A673 (cell line): ENCODE measurements at regions not wholly inside any gene's neighbourhood (a gene's known extent, or its start where the extent isn't known, plus 50 kb on each side); places are given as distances from the start of the nearest gene placed in this dataset.

Source experiments
- BruUV-seq: library from RNA; stranded (reverse); fragments of 400-500 nt; replicated peaks from 2 replicates; lab custom pipeline; 2021; lab: Mats Ljungman, UMichigan
- CTCF ChIA-PET: fragments of 300-600 bp; sonication (Branson Sonifier 250); formaldehyde crosslinking; loops from one replicate; lab custom pipeline; 2022; ENCODE audit warnings: antibody characterized with exemption; lab: Charles Lee
- POLR2A ChIA-PET: fragments of 300-600 bp; sonication (Branson Sonifier 250); formaldehyde crosslinking; loops from one replicate; lab custom pipeline; 2022; ENCODE audit warnings: antibody characterized with exemption; ENCODE audit not compliant: low non-redundant PET; lab: Charles Lee
- DNase-seq: peaks from one replicate; pipeline ENCODE4 v3.0.0-alpha.2; 2015; ENCODE audit warnings: low spot score
- H3K27ac ChIP-seq: fragments of 200-600 bp; sonication (generic); 2 replicates; pipeline ENCODE4 v1.5.1; 2016; ENCODE audit warnings: mixed run types, low read depth, mild to moderate bottlenecking, mixed read lengths, antibody characterized with exemption, low read length; ENCODE audit not compliant: poor library complexity, severe bottlenecking
- H3K27me3 ChIP-seq: fragments of 200-600 bp; sonication (generic); replicated peaks from 2 replicates; pipeline ENCODE4 v1.6.1; 2017; ENCODE audit warnings: mixed run types, low read depth, mild to moderate bottlenecking, mixed read lengths, antibody characterized with exemption, low read length; ENCODE audit not compliant: insufficient read depth, poor library complexity
- H3K36me3 ChIP-seq: fragments of 200-600 bp; sonication (generic); 2 replicates; pipeline ENCODE4 v1.6.1; 2016; ENCODE audit warnings: mixed run types, mild to moderate bottlenecking, mixed read lengths, antibody characterized with exemption, low read length; ENCODE audit not compliant: insufficient read depth, poor library complexity, severe bottlenecking
- H3K4me1 ChIP-seq: fragments of 200-600 bp; sonication (generic); 2 replicates; pipeline ENCODE4 v1.6.1; 2017; ENCODE audit warnings: mixed run types, mild to moderate bottlenecking, mixed read lengths, antibody characterized with exemption, low read length; ENCODE audit not compliant: insufficient read depth, poor library complexity, severe bottlenecking
- H3K4me3 ChIP-seq: fragments of 200-600 bp; sonication (generic); 2 replicates; pipeline ENCODE4 v1.5.1; 2016; ENCODE audit warnings: low read depth, mixed run types, mild to moderate bottlenecking, mixed read lengths, low read length; ENCODE audit not compliant: poor library complexity, severe bottlenecking
- H3K9me3 ChIP-seq: fragments of 200-600 bp; sonication (generic); 2 replicates; pipeline ENCODE4 v1.6.1; 2016; ENCODE audit warnings: mixed run types, low read depth, mild to moderate bottlenecking, mixed read lengths, antibody characterized with exemption, low read length; ENCODE audit not compliant: poor library complexity, severe bottlenecking
- EZH2 ChIP-seq: fragments of 200-600 bp; sonication (generic); IDR thresholded peaks from 2 replicates; pipeline ENCODE4 v1.6.1; 2017; ENCODE audit warnings: borderline replicate concordance, low read depth, mild to moderate bottlenecking, mixed read lengths, antibody characterized with exemption, low read length; ENCODE audit not compliant: poor library complexity, severe bottlenecking
- intact Hi-C: fragments of 100-400 bp; cut with micrococcal nuclease; formaldehyde crosslinking; loops from one replicate; pipeline ENCODE4 v1.10.0; 2022; ENCODE audit not compliant: unreplicated experiment
- TF ChIP-seq, protein P1 (sequence below): fragments of 300-800, 200-600 bp; sonication (generic); conservative IDR thresholded peaks from 2 replicates; pipeline ENCODE4 v1.5.1; 2017; ENCODE audit warnings: low read depth, mild to moderate bottlenecking, antibody characterized with exemption, low read length, moderate library complexity, mixed read lengths

DNA sequence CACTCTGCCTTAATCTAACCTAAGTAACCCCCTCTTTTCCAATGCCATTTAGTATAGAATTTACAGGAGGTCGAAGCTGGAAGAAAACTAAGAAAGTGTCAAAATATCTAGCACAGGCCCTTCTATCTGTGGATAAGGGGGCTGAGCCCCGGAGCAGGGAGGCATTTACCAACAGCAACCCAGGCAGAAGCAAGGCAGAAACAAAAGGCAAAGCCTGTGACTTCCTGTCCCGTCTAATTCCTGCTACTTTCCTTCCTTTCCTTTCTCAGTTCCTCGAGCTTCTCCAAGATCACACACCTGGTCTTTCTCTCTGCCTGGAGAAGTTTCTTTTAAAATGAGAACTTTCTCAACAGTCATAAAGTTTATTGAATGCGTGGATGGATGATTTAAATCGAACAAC lies 146.0 kb downstream of the FOXA2 start:
- DNase-seq, result no peak
- CTCF ChIA-PET, result no interaction called here
- POLR2A ChIA-PET, result no interaction called here
- Histone ChIP-seq H3K27ac (no peak overlapping the region), H3K27me3 (peaks cover 2% of the 10 kb centered on the region), H3K4me1 (no peaks in the 10 kb centered on the region), H3K9me3 (no peaks in the 10 kb centered on the region), H3K4me3 (no peak overlapping the region), H3K36me3 (no peaks in the 10 kb centered on the region)
- TF ChIP-seq EZH2, result no peak
- TF ChIP-seq, protein P1, sequence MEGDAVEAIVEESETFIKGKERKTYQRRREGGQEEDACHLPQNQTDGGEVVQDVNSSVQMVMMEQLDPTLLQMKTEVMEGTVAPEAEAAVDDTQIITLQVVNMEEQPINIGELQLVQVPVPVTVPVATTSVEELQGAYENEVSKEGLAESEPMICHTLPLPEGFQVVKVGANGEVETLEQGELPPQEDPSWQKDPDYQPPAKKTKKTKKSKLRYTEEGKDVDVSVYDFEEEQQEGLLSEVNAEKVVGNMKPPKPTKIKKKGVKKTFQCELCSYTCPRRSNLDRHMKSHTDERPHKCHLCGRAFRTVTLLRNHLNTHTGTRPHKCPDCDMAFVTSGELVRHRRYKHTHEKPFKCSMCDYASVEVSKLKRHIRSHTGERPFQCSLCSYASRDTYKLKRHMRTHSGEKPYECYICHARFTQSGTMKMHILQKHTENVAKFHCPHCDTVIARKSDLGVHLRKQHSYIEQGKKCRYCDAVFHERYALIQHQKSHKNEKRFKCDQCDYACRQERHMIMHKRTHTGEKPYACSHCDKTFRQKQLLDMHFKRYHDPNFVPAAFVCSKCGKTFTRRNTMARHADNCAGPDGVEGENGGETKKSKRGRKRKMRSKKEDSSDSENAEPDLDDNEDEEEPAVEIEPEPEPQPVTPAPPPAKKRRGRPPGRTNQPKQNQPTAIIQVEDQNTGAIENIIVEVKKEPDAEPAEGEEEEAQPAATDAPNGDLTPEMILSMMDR, result no peak
- no TSS peak for BruUV-seq
- intact Hi-C loops, result no loop called here

DNA sequence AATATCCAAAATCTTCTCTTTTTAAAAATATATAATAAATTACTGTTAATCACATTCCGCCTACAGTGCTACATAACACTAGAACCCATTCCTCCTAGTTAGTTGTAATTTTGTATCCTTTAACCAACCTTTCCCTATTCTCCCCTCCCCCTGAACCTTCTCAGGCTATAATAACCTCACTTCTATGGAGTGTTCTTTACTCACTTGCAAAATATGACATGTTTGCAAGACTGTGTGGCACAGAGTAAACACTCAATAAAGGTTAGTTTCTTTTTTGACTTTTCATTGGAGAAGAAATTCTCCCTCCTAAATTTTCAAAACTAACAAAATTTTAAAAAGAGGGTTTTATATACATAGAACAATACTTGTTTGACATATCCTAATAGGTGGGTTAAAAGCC lies 147.0 kb downstream of the FOXA2 start:
- no peaks in the 10 kb centered on the region for H3K36me3 ChIP-seq
- no peak for DNase-seq
- CTCF ChIA-PET, result no interaction called here
- intact Hi-C loops, result no loop called here
- H3K4me3 ChIP-seq, result no peak overlapping the region
- peaks cover 9% of the 10 kb centered on the region for H3K27me3 ChIP-seq
- POLR2A ChIA-PET, result no interaction called here
- H3K9me3 ChIP-seq, result no peaks in the 10 kb centered on the region
- H3K27ac ChIP-seq, result no peak overlapping the region
- no peak for TF ChIP-seq EZH2
- TF ChIP-seq, protein P1, result no peak
- BruUV-seq, result no TSS peak
- no peaks in the 10 kb centered on the region for H3K4me1 ChIP-seq

DNA sequence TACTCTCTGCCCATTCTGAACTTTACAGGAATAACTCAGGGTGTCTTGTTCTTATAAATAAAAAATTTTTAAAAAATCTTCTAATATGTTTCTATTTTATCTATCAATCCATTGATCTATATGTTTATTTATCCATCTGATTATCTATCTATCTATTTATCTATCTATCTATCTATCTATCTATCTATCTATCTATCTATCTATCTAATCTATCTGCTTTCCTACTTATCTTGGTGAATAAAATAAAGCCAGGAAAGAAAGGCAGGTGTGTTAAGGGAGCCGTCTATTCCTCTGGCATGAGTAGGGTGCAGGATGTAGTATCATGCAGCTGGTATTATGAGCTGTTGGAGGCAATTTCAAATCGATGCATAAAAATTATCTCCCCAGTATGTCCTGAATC lies 153.0 kb downstream of the FOXA2 start:
- H3K27ac ChIP-seq, result no peak overlapping the region
- no peaks in the 10 kb centered on the region for H3K4me1 ChIP-seq
- no TSS peak for BruUV-seq
- DNase-seq, result no peak
- TF ChIP-seq, protein P1, result no peak
- TF ChIP-seq EZH2, result no peak
- H3K36me3 ChIP-seq, result no peaks in the 10 kb centered on the region
- CTCF ChIA-PET, result interaction anchor here (0.7 kb wide), 1 partner anchor 244 kb away, joined by 3 read pairs; no protein-coding TSS in a partner anchor
- H3K9me3 ChIP-seq, result no peaks in the 10 kb centered on the region
- no peak overlapping the region for H3K4me3 ChIP-seq
- intact Hi-C loops, result no loop called here
- peaks cover 9% of the 10 kb centered on the region for H3K27me3 ChIP-seq
- POLR2A ChIA-PET, result no interaction called here
